ENCODE measurements at regions not wholly inside any gene's neighbourhood (a gene's known extent, or its start where the extent isn't known, plus 50 kb on each side); places are given as distances from the start of the nearest gene placed in this dataset.

DNA sequence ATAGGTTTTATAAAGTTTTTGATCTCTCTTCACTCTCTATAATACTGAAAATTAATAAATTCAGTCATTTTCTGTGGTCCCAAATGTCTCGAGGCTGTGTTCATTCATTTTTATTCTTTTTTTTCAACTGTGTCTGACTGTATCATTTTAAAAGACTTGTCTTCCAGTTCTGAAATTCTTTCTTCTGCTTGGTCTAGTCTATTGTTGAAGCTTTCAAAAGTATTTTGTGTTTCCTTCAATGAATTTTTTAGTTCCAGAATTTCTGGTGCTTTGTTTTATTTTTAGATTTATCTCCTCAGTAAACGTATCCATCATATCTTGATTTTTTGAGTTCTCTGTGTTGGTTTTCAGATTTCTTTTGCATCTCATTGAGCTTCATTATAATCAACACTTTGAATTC is 161.0 kb upstream of the CHRM3 start:
- Histone ChIP-seq H3K27ac (no peak overlapping the region), H3K4me1 (no peaks in the 10 kb centered on the region), H3K9me3 (no peaks in the 10 kb centered on the region), H3K36me3 (no peaks in the 10 kb centered on the region), H3K27me3 (no peaks in the 10 kb centered on the region), H3K4me3 (no peak overlapping the region), H3K9ac (ENCODE audit: low read depth in 2 of 2, low read length in 2 of 2) (no peak overlapping the region)
- no peak for DNase-seq
- intact Hi-C loops (cut with DNase I), result no loop called here
- TF ChIP-seq, protein P1, sequence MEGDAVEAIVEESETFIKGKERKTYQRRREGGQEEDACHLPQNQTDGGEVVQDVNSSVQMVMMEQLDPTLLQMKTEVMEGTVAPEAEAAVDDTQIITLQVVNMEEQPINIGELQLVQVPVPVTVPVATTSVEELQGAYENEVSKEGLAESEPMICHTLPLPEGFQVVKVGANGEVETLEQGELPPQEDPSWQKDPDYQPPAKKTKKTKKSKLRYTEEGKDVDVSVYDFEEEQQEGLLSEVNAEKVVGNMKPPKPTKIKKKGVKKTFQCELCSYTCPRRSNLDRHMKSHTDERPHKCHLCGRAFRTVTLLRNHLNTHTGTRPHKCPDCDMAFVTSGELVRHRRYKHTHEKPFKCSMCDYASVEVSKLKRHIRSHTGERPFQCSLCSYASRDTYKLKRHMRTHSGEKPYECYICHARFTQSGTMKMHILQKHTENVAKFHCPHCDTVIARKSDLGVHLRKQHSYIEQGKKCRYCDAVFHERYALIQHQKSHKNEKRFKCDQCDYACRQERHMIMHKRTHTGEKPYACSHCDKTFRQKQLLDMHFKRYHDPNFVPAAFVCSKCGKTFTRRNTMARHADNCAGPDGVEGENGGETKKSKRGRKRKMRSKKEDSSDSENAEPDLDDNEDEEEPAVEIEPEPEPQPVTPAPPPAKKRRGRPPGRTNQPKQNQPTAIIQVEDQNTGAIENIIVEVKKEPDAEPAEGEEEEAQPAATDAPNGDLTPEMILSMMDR (IDR thresholded peaks at IDR 0.05), result no peak

DNA sequence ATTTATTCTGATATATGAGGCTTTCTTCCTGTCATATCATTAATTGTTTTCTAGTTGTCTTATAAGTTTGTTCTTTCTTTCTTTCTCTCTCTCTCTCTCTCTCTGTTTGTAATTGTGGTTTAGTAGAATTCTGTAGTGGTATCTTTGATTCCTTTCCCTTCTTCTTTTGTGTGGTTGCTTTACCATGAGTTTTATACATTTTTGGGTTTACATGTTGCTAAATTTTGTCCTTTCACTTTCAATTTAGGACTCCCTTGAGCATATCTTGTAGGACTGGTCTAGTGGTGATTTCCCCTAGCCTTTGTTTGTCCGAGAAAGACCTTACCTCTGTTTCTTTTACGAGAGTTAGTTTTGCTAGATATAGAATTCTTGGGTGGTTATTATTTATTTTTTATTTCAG is 162.3 kb upstream of the CHRM3 start:
- TF ChIP-seq, protein P1 (IDR thresholded peaks at IDR 0.05), result no peak
- Histone ChIP-seq H3K4me1 (no peaks in the 10 kb centered on the region), H3K27me3 (no peaks in the 10 kb centered on the region), H3K4me3 (no peak overlapping the region), H3K9ac (ENCODE audit: low read depth in 2 of 2, low read length in 2 of 2) (no peak overlapping the region), H3K9me3 (no peaks in the 10 kb centered on the region), H3K27ac (no peak overlapping the region), H3K36me3 (no peaks in the 10 kb centered on the region)
- intact Hi-C loops (cut with DNase I), result no loop called here
- no peak for DNase-seq

DNA sequence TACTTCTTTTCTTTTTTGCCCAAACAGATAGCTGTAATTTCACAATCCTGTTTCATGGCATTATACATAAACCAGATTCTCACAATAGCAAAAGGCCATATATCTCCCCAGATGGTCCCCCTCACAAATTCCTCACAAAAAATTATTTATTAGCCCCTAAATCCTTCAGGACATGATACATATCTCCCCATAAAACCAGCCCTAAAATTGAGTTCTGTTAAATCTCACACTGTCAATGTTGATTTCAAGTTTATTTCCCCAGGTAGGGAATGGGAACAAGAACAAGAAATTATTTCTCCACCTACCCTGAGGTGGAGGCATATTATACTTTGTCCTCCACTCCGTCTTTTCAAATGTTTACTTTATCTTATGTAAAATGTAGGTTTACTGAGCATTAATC is 163.4 kb upstream of the CHRM3 start:
- TF ChIP-seq, protein P1 (IDR thresholded peaks at IDR 0.05), result no peak
- no peak overlapping the region for H3K9ac ChIP-seq (ENCODE audit: low read depth in 2 of 2, low read length in 2 of 2)
- no peaks in the 10 kb centered on the region for H3K27me3 ChIP-seq
- intact Hi-C loops (cut with DNase I), result no loop called here
- H3K4me3 ChIP-seq, result no peak overlapping the region
- H3K9me3 ChIP-seq, result no peaks in the 10 kb centered on the region
- H3K36me3 ChIP-seq, result no peaks in the 10 kb centered on the region
- DNase-seq, result no peak
- H3K4me1 ChIP-seq, result no peaks in the 10 kb centered on the region
- no peak overlapping the region for H3K27ac ChIP-seq

DNA sequence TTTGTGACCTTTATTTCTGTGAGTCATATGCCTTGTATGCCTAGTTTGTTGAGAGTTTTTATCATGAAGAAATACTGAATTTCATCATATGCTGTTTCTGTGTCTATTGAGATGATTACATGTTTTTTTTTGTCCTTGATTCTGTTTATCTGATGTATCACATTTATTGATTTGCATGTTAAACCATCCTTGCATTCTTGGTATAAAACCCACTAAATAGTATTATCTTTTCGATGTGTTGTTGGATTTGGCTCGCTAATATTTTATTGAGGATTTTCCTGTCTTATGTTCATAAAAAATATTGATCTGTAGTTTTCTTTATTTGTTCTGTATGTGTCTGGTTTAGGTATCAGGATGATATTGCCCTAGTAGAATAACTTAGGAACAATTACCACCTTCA is 164.7 kb upstream of the CHRM3 start:
- H3K27ac ChIP-seq, result no peak overlapping the region
- no peaks in the 10 kb centered on the region for H3K36me3 ChIP-seq
- no peaks in the 10 kb centered on the region for H3K4me1 ChIP-seq
- H3K9ac ChIP-seq (ENCODE audit: low read depth in 2 of 2, low read length in 2 of 2), result no peak overlapping the region
- H3K27me3 ChIP-seq, result no peaks in the 10 kb centered on the region
- H3K4me3 ChIP-seq, result no peak overlapping the region
- intact Hi-C loops (cut with DNase I), result no loop called here
- no peaks in the 10 kb centered on the region for H3K9me3 ChIP-seq
- DNase-seq, result no peak
- TF ChIP-seq, protein P1 (IDR thresholded peaks at IDR 0.05), result no peak

DNA sequence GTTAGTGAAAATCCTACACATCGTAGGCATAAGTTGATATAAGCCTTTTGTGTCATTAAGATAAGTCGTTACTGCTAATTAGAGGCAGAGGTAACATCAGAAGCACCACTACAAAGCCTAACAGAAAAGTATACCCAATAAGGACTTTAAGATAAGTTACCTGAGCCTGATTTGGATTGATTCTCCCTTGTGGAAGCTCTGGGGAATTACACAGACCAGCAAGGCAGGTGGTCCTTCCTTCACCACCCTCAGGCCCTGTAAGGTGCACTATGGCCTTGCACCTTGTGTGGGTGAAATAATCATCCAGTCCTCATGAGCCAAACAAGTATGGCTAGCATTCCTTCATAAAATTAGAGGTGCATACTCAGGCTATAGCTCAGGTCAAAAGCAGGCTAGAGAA is 166.7 kb upstream of the CHRM3 start:
- intact Hi-C loops (cut with DNase I), result no loop called here
- no peak overlapping the region for H3K4me3 ChIP-seq

More for the DNA sequence above, 166.7 kb upstream of the CHRM3 start:
- no peak overlapping the region for H3K27ac ChIP-seq
- TF ChIP-seq, protein P1 (IDR thresholded peaks at IDR 0.05), result no peak
- H3K27me3 ChIP-seq, result no peaks in the 10 kb centered on the region
- H3K9me3 ChIP-seq, result no peaks in the 10 kb centered on the region
- DNase-seq, result no peak
- no peaks in the 10 kb centered on the region for H3K4me1 ChIP-seq
- H3K9ac ChIP-seq (ENCODE audit: low read depth in 2 of 2, low read length in 2 of 2), result no peak overlapping the region
- H3K36me3 ChIP-seq, result no peaks in the 10 kb centered on the region

Data from colonic mucosa (tissue), 4 donors.